Muscle of leg (tissue), 3 donors: ENCODE measurements at regions not wholly inside any gene's neighbourhood (a gene's known extent, or its start where the extent isn't known, plus 50 kb on each side); places are given as distances from the start of the nearest gene placed in this dataset.

Experiments
- DNase-seq: peaks from one replicate; pipeline ENCODE4 v3.0.0; 2013
- H3K27ac ChIP-seq: one replicate; pipeline ENCODE4 v1.5.1; 2013; ENCODE audit warnings: mild to moderate bottlenecking, low read length, control low read depth
- H3K27me3 ChIP-seq: one replicate; pipeline ENCODE4 v1.6.1; 2013; ENCODE audit warnings: low read length; ENCODE audit not compliant: control insufficient read depth, insufficient read depth
- H3K36me3 ChIP-seq: one replicate; pipeline ENCODE4 v1.6.1; 2013; ENCODE audit warnings: low read length; ENCODE audit not compliant: control insufficient read depth, insufficient read depth
- H3K4me1 ChIP-seq: one replicate; pipeline ENCODE4 v1.6.1; 2013; ENCODE audit warnings: low read length; ENCODE audit not compliant: control insufficient read depth, insufficient read depth
- H3K4me3 ChIP-seq: one replicate; pipeline ENCODE4 v1.5.1; 2013; ENCODE audit warnings: low read length, control low read depth
- H3K9me3 ChIP-seq: replicated peaks from 2 replicates; pipeline ENCODE4 v1.6.1; 2013; ENCODE audit warnings: low read depth, low read length; ENCODE audit not compliant: control insufficient read depth
- WGBS: methylation state at CpG from one replicate; pipeline ENCODE4 v1.1.5; 2013; ENCODE audit warnings: missing lambda C conversion rate; ENCODE audit not compliant: insufficient coverage; 5-methylcytosine and 5-hydroxymethylcytosine counted together

DNA sequence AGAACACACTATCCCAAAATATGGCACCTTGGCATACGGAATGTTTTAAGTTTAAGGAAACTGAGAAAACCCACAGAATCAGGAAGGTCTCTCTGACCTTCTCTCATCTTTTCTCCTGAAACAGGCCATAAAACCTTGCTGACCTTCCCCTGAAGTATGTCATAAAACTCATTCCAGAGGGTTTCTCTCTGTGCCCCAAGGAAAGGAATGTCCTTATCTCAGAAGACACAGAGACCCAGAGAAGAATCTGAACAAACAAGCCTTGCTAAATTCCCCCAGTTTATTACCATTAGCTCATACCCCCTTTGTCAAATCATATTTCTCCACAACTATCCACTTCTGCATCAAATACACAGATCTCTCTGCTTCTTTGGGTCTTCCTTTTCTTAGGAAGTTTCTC is 603.1 kb downstream of the MCTP2 start:
- no peaks in the 10 kb centered on the region for H3K9me3 ChIP-seq
- no peaks in the 10 kb centered on the region for H3K27me3 ChIP-seq
- no peaks in the 10 kb centered on the region for H3K4me1 ChIP-seq
- DNase-seq, result no peak
- no peaks in the 10 kb centered on the region for H3K36me3 ChIP-seq
- H3K27ac ChIP-seq, result no peak overlapping the region
- no CpG with 5 or more reads among the region's 1 CpG for WGBS
- H3K4me3 ChIP-seq, result no peak overlapping the region

DNA sequence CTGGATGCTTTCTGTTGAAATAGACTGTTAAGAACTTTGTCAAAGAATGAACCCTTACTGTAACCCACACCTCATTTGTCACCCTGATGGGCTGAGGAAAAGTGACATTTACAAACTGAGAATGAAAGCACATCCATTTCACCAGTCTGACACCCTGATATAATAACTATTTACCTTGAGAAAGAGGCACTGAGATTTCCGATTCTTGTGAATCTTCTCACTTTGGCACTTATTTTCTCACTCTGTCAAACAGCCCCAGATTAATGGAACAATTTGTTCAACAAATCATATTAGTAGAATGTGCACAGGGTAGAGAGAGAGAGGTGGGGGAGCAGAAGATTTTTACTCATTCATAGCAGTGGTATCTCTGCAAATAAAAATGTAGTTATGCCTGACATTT is 606.9 kb downstream of the MCTP2 start:
- H3K27ac ChIP-seq, result no peak overlapping the region
- no peak overlapping the region for H3K4me3 ChIP-seq
- H3K36me3 ChIP-seq, result no peaks in the 10 kb centered on the region
- H3K27me3 ChIP-seq, result no peaks in the 10 kb centered on the region
- H3K4me1 ChIP-seq, result no peaks in the 10 kb centered on the region
- DNase-seq, result no peak
- peaks cover 4% of the 10 kb centered on the region for H3K9me3 ChIP-seq
- WGBS, result no CpG with 5 or more reads among the region's 1 CpG

DNA sequence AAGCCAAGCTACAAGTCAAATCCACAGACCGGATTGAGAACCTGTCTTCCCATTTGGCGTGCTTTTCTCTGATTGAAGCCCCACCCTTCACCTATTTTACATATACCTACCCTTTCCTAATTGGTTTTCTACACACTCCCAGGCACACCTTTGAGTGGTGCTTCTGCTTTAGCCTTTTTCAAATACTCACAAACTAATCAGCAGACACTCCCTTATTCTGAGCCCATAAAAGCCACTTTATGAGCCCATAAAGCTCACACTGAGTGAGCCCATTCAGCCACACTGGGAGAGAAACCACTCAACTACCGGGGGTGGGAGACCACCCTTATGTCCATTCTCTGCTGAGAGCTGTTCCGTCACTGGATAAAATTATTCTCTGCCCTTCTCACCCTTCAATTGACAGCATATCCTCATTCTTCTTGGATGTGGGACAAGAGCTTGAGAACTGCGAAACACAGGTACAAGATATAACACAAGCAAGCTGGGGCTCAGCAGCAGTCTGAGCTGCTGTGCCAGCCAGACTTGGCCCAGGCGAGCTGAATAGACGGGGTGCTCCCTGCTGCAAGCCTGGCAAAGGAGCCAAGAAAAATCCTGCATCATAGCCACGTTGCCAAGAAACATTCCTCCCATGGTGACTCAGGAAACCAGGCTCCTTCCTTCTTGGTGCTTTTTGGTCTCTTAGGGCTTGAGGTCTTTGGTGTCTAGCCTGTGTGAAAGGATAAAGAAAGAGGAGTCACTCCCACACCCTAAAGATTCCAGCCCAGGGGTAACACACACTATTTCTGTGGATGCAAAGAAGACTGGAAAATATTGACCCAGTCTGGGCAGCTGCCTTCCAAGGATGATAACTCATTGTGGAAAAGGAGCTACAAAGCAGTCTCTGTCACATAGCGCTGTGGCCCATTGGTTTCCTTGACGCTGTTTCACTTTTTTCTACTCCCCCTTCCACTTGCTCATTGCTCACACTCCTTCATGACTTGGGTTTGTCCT is 609.7 kb downstream of the MCTP2 start:
- Histone ChIP-seq H3K36me3 (no peaks in the 10 kb centered on the region), H3K27ac (no peak overlapping the region), H3K9me3 (peaks cover 4% of the 10 kb centered on the region), H3K4me3 (no peak overlapping the region), H3K27me3 (no peaks in the 10 kb centered on the region), H3K4me1 (peaks cover 2% of the 10 kb centered on the region)
- no peak for DNase-seq
- 79% methylated on average over 7 of the region's 10 CpGs for WGBS

DNA sequence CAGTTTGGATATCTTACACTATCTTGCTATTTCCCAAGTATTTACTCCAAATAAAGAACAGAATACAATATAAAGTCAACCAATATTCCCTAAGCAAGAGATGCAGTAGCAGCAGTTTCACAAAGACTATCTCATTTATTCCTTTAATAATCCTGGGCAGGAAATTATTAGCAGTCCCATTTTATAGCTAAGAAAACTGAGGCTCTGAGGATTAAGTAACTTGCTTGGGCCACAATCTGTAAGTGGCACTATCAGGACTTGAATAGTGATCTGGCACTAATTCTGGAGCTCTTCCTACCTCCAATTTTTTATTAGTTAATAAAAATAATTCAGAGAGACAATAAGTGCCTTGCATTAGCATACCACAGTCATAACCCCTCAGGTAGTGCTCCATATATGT is 611.7 kb downstream of the MCTP2 start:
- no peaks in the 10 kb centered on the region for H3K36me3 ChIP-seq
- peaks cover 2% of the 10 kb centered on the region for H3K4me1 ChIP-seq
- no peak overlapping the region for H3K4me3 ChIP-seq
- peaks cover 4% of the 10 kb centered on the region for H3K9me3 ChIP-seq
- H3K27me3 ChIP-seq, result no peaks in the 10 kb centered on the region
- H3K27ac ChIP-seq, result no peak overlapping the region
- DNase-seq, result no peak

DNA sequence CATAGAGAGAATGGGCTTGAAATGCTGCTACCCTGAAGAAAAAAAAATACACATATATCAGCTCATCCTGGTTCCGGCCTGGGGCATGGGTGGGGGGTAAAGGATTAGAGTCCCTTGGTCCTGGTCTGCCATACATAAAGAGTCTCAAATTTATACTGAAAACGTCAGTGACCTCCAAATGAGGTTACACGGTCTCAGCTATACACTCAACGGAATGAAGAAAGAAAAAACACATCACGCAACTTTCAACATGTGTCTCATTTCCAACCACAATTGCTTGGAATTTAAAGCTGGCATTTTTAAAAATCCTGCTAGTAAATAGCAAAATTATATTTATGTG is 612.8 kb downstream of the MCTP2 start:
- Histone ChIP-seq H3K4me1 (peaks cover 2% of the 10 kb centered on the region), H3K36me3 (no peaks in the 10 kb centered on the region), H3K4me3 (no peak overlapping the region), H3K27ac (no peak overlapping the region), H3K9me3 (peaks cover 4% of the 10 kb centered on the region), H3K27me3 (no peaks in the 10 kb centered on the region)
- DNase-seq, result no peak
- no CpG with 5 or more reads among the region's 5 CpGs for WGBS

DNA sequence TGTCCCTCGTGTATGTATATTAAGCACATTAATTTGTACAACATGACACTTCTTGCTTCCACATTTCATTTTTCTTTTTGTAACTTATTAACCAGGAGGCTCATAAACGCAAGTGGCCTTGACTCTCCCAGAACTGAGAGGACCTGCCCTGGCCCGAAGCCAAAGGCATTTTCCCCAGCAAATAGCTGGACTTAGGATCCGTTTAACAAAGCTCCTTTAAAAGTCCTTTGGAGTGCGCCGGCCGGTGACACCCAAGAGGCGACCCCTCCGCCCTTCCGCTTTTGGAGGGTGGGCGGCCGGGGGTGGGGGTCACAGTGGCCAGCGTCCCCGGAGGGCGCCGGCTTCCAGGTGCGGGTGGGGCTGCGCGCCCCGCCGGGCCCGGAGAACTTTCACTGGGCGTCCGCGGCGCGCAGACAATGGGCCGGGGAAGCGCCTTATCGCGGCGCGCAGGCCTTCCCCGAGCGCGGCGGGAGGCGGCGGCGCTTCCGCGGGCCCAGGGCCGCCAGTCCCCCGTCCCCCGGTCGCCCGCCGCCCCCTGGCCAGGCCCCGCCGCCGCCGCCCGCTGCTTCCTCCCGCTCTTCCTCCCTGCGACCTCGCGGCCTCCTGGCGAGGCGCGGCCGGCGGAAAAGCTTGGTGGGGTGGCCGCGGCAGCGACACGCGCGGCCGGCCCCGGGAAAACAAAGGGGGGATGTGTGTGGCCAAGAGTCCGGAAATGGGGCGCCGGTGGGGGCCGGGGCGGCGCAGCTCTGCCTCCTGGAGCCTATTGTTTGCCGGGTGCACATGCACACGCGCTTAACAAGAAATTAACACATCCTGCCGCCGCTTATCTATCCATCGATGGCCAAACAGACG is 613.4 kb downstream of the MCTP2 start:
- 1% methylated on average over 57 of the region's 83 CpGs for WGBS
- Histone ChIP-seq H3K4me1 (peaks cover 2% of the 10 kb centered on the region), H3K4me3 (peak overlapping the region; percentile 38), H3K27ac (peak overlapping the region; percentile 52), H3K36me3 (no peaks in the 10 kb centered on the region), H3K27me3 (no peaks in the 10 kb centered on the region), H3K9me3 (peaks cover 4% of the 10 kb centered on the region)
- peak; percentile 86 for DNase-seq

DNA sequence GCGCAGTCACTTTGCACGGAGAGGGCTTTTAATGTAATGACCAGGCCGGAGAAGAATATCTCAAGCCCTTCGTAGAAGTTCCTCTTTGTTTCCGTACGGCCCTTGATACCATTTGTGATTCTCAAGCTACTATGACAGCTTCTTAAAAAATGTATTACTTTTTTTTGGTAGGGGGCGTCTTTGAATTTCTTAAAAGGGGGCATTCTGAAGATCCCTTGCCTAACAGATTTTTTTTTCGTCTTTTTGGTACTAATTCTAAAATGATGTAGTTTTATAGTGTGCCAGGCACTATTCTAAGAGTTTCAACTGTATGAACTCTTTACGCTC is 614.0 kb downstream of the MCTP2 start:
- Histone ChIP-seq H3K4me3 (peak overlapping the region; percentile 38), H3K9me3 (peaks cover 4% of the 10 kb centered on the region), H3K27me3 (no peaks in the 10 kb centered on the region), H3K36me3 (no peaks in the 10 kb centered on the region), H3K4me1 (peaks cover 2% of the 10 kb centered on the region), H3K27ac (peak overlapping the region; percentile 52)
- WGBS, result no CpG with 5 or more reads among the region's 9 CpGs
- DNase-seq, result no peak

DNA sequence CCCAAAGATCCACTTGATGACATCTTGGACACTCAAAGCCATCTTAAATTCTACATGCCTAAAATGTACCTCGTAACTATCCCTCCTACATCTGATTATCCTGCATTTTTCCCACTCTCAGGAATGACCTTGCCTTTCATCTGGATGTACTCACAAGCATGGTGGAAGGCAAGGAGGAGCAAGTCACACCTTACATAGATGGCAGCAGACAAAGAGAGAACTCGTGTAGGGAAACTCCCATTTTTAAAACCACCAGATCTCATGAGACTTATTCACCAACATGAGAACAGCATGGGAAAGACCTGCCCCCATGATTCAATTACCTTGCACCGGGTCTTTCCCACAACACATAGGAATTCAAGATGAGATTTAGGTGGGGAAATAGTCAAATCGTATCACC is 616.0 kb downstream of the MCTP2 start:
- H3K27ac ChIP-seq, result no peak overlapping the region
- 93% methylated on average over 2 of the region's 4 CpGs for WGBS

DNA sequence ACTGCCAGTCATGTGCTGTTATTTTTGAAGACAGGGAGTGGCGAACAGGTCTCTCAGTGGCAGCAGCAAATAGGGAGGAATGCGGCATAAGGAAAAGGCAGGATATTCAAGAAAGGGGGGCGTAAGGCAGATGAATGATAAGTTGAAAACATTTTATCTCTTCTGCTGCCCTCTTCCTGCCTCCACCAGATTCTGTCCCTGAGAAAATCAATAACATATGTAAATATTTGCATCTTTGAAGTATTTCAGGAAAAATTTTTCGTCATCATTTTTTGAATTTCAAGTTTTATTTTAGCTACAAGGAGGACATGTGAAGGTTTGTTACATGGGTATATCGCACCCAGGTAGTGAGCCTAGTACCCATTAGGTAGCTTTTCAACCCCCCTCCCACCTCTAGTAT is 616.7 kb downstream of the MCTP2 start:
- Histone ChIP-seq H3K4me3 (no peak overlapping the region), H3K27me3 (no peaks in the 10 kb centered on the region), H3K27ac (no peak overlapping the region), H3K9me3 (no peaks in the 10 kb centered on the region), H3K4me1 (peaks cover 2% of the 10 kb centered on the region), H3K36me3 (no peaks in the 10 kb centered on the region)
- WGBS, result 86% methylated on average over 1 of the region's 5 CpGs
- no peak for DNase-seq

More for the DNA sequence above, 616.0 kb downstream of the MCTP2 start:
- Histone ChIP-seq H3K36me3 (no peaks in the 10 kb centered on the region), H3K27me3 (no peaks in the 10 kb centered on the region), H3K4me1 (peaks cover 2% of the 10 kb centered on the region), H3K9me3 (no peaks in the 10 kb centered on the region), H3K4me3 (no peak overlapping the region)
- no peak for DNase-seq

DNA sequence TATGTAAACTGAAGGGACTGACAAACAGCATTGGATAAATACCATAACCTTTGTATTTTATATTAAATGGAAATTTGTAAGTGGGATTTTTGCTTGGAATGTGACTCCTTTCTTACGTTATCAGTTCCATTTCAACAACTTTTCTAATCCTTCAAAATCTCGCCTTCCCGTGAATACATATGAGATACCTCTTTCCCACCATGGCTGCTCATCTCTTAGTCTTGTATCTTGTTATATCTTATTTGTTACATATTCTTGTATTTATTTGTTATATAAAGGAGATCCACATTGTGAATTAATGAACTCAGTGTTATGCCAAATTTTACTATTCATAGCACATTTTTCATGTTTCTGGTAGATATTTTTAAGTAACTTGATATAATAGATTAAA is 623.7 kb downstream of the MCTP2 start:
- Histone ChIP-seq H3K27me3 (no peaks in the 10 kb centered on the region), H3K36me3 (no peaks in the 10 kb centered on the region), H3K9me3 (no peaks in the 10 kb centered on the region), H3K27ac (no peak overlapping the region), H3K4me3 (no peak overlapping the region), H3K4me1 (no peaks in the 10 kb centered on the region)
- DNase-seq, result no peak
- no CpG with 5 or more reads among the region's 3 CpGs for WGBS
